NCI-H1930 (cell line): ENCODE measurements at regions not wholly inside any gene's neighbourhood (a gene's known extent, or its start where the extent isn't known, plus 50 kb on each side); places are given as distances from the start of the nearest gene placed in this dataset.

Experiments used
- DNase-seq, 2 experiments: peaks; one replicate each; lab custom pipeline; 2025; lab: John Stamatoyannopoulos, UW

DNA sequence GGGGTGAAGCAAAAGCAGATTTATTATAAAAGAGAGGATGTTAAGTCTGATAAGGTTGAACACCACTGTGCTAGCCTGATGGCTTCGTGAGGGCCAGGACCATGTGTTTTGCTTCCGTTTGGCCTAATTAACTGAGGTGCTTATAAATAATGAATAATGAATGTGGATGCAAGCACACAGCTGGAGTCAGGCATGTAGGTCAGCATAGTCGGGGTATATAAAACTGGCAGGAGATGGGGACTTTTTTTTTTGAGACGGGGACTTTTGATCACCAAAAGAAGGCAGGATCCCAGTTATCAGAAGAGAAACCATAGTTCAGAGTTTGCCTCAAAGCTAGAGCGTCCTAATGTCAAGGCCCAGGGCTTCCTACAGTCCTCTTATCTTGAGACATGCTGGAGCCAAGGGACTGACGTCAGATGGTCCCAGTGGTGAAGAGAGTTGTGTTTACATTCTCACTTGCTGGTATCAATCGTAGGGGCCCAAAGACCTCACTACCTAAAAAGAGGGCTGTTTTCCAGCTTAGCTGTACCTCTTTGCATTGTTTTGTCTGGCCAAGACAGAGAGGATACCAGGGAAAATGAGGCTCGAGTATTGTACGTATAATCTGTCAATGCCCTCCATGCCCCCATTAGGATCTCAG is 50.4 kb downstream of the RTL9 start:
- no peak for DNase-seq

DNA sequence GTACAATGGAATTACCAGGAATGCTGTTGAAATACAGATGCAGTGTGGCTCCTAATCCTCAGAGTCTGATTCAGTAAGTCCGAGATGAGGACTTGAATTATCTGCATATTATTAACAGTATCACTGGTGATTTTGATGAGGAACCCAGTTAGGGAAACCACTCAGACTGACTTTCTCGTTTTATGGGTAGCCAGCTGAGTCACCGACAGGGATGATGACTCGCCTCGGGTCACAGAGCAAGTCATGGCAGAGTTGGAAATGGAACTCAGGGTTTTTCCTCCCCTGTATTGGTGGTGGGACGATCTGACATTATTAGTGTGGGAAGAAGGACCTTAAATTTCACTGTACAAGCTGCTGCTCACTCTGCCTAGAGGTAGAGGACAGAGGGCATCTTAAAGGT is 51.3 kb downstream of the RTL9 start:
- no peak for DNase-seq

DNA sequence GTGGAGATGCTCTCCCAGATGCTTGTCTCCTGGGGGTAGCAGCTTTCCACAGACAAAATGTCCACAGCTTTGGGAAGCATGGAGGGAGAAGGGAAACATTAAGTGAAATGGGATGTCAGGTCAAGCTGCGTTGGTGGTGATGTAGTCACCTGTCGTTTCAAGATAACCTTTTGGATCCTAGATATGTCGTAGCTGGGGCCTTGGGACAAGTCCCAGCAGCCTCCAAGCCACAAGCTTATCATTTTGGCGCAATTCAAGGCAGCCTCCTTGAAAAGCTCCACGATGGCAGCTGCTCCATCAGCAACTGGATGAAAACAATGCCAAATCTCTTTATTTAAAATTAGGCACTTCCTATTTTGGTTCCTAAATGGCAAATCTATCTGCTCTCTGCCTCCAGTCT is 52.0 kb downstream of the RTL9 start:
- no peak for DNase-seq

DNA sequence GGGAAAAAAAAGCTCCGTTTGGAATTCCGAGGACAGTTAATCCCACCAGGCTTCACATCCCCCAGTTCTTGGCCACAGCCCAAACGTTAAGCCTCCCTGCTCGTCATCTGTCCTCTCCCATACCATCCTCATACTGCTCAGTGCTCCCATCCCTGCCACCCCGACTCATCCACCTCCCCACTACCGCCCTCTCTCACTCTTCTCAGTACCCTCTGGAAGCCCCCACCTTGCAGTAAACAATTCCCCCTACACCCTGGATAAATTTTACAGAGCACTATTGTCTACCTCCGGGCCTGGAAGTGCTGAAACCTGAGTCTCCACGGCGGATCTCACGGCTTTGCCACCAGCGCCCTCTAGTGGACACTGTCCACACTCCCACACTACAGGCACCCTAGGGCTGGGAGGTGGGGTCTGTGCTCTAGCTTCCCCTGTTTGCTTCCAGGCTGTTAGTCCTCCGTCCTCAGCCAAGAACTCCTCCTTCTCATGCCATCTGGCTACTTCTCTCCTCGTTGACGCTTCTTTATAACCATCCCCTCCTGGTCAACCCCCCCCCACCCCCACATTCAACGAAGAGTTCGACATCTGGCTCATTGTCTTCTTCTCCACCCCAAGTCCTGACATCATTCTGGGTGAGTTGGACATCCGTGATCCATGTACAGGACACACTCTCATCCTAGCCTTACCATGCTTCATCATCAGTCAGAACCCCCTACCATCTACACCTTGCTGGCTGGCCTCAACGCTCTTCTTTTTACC is 54.5 kb downstream of the RTL9 start:
- DNase-seq: peak; percentile 42 to 61

DNA sequence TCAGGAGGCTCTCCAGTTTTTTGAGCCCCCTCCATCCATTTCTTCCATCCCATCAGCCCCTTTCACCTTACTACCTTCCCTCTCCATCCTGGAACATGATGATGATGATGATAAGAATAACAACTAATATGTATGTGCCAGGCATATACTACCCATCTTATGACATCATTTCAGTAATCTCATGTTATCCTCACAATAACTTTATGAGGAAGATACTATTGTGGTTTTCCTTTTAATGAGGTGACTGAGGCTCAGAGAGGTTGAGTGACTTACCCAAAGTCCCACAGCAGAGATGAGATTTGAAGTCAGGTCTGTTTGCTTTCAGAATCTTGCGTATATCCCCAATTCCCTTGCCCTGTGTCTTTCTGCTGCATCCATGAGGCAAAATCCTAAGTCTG is 55.1 kb downstream of the RTL9 start:
- no peak for DNase-seq

DNA sequence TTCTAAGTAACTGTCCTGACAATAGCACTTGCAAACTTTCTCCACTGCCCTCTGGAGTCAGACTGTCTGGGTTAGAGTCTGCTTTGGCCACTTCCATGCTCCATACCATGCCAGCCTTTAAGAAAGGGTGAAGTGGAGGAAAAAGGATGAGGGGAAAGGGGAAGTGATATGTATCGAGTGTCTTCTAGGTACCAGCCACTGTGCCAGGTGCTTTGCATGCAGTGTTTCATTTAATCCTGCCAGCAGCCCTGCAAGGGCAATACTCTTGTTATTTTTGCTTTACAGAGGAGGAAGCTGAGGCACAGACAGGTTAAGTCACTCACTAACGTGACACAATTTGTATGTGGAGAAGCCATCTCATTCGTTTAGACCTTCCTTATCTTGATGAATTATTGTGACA is 55.6 kb downstream of the RTL9 start:
- DNase-seq: no peak

DNA sequence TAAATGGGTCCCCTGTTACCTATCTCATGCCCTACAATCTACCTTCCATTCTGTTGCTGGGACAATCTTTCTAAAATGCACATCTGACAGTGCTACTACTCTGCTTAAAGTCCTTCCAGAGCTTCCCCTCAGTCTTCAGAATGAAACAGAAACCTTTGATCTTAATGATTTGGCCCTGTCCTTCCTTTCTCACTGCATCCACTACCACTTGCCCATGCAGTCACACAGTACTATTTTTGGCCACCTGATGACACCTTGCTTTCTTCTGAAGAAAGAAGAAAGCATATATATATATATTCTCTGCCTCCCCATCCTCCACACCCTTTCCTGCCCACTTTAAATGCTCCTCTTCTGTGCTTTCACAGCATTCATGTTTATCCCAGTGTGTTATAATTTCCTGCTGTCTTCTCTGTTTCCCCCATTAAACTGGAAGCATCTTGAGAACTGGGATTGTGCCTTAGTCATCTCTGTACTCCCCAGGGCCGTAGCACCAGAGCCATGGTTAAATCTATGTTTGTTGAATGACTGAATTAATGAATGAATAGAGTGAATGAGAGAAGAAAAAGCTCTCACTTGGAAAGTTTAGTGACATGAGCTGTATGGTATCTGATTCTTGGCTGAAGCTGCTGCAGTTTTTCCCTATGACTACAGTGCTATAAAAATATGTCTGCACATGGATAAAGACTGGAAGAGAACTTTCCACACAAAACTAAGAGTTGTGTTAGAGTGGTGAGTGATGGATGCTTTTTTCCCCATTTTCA is 56.2 kb downstream of the RTL9 start:
- DNase-seq: no peak

DNA sequence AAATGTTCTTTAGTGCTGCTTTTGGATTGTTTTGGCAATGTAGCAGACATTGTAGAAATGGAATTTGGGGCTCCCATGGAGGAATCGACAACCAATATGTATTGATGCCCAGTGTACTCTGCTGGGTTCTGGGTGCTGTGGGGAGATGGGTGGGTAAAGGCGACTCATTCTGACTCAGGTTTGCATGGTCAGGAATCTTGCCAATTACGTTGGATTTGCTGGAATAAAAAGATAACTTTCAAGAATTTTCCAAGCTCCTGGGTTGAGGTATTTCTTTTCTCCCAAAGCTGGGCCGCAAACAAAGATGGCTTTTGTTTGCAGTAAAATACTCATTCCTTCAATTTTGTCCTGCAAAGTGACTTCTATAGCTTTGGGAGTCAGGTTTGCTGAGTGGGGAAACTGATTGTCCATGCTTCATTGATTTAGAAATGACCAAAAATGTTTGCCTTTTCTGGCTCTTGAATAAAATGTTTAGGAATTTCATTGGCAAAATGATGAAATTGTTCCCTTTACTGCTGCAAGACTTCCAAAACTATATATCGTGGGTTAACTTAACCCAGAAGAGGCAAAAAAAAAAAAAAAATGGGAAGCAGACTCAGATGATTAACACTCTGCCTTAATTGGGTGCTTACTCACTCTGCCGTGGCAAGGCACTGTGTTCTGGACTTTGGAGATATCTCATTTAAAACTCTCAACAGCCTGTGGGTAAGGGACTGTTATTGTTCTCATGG is 57.0 kb downstream of the RTL9 start:
- DNase-seq: no peak

DNA sequence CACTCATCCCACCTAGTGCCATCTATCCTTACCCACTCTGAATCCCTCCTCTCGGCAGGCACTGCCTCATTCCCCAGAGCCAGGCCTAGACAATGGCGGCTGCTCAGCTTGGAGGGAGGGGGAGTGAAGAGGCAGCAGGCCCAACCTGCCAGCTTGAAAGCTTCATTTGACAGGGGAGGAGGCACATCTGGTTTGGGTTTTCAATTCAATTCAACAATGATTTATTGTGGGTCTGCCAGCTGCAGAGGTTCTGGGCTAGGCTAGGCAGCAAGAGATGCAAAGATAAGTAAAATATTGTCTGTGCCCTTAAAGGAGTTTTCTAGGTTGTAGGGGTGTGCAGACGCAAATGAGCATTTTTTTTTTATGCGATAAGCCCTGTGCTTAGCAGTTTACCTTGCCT is 58.5 kb downstream of the RTL9 start:
- DNase-seq: no peak

DNA sequence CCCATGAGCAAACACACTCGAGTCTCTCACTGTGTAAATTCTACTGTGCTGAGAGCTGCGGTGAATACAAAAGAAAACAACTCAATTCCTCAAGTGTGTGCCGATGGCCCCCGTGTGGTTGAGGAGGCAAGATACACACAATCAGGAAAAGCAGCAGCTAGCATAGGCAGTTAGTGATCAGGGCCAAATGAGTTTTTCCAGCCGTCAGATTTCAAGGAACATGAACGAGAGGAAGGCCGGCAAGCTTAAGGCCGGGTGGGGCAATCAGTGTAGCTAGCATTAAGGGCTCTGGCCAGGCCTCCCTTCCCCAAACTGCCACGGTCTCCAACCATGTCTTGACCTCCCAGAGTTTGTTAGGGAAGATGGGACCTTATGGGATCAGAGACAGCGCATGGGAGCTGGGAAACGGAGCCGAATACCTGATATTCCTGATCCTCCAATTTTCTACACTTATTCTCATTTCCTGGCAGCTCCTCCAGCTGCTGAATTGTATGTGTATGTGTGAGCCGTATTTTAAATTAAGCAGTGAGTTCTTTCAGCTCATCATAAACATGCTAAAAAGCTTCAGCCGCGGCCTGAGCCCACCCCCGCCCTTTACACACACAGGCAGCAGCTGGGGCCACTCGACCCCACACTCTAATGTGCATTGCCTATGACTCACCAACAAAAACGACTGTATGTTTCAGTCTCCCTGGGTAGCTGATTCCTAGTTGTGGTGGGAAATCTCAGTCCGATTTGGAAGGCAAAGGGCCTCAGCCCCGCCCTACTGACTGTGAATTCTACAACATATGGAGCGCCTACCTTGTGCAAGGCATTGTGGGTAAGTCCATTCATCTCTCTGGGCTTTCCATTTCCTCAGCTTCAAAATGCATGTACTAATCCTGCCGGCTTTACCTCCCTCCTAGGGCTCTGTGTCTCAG is 59.9 kb downstream of the RTL9 start:
- DNase-seq: no peak

DNA sequence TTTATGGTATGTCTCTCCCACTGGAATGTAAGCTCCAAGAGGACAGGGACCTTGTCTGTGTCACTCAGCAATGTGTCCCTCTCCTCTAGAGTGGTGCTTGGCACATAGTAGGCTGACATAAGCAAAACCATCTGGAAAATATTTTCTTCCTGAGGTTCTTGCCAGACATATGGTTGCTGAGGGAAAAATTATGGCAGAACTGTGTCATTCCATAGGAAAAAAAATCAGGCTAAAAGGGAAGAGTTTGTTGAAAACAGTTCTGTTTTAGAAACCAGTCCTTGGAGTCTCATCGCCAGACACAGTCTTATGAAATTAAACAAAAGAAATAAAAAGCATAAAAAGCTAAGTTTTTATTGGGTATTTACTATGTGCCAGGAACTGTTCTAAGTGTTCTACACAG is 60.9 kb downstream of the RTL9 start:
- no peak for DNase-seq

DNA sequence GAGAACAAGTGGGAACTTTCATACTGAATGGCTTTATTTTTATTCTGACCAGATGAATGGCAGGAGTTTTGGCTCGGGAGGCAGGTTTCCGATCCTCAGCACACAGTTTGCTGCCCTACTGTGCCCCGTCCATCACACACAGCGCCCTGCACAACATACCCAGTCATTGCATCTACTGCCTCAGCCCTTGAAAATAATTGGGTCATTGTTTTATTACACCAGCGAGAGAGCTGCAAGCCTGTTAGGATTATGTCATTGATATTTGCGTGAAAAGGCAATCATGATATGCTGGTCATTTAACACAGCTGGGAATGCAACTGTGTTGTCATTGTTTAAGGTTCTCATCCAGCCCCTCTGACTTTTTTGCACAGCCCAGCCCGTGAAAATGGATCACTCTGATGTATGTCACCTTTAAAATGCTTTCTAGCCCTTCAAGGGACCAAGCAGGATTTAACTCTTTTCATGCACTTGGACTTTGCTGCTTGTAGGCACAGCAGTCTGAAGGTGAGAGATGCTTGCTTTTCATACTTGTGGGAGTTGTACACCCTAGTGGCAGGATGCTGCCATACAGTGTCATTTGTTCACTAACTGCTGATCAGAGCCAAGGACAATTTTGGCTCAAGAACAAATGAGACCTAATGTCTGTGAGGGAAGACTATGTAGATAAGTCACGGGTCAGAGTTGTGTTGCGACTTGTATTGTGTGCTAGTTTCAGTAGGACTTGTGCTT is 62.3 kb downstream of the RTL9 start:
- DNase-seq: no peak

DNA sequence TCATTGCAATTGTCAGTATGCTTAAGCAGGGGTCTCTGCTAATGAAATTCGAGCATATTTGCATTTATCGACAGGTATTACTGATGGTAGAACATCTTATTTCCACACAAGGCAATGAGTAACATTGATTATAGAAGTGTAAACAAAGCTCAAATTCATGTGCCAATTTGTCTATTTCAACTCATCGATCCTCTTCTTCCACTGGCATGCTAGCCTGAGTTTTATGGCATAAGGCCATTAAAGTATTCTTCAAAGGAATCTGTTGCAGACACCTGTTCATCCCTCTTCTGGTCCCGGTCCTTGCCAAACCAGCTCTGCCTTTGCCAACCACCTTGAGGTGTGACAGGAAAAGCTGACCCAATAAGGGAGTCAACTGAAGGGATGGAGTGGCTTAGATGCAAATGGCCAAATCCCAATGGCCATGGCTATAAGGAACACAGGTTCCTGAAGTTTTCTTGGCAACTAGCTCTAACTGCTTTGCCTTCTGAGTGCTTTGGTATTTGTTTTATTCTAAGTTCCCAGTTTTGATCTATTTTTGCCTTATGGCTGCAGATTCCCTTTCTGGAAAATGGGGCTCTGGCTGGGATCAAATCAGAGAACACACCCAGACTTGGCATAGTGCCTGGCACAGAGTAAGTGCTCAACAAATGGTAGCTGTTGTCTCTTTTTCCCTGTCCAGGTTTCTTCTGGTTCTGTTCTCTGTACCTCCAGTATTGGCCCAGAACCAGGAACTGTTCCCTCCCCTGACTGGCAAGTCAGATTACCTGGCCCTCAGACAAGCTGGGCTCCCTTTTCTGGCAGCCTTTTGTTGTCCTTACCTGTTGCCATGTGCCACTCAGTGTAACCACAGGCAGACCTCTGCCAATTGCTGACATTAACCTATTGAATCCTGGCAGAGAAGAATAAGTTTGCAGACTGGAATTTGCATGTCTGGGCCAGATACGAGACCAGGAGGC is 63.1 kb downstream of the RTL9 start:
- no peak for DNase-seq

DNA sequence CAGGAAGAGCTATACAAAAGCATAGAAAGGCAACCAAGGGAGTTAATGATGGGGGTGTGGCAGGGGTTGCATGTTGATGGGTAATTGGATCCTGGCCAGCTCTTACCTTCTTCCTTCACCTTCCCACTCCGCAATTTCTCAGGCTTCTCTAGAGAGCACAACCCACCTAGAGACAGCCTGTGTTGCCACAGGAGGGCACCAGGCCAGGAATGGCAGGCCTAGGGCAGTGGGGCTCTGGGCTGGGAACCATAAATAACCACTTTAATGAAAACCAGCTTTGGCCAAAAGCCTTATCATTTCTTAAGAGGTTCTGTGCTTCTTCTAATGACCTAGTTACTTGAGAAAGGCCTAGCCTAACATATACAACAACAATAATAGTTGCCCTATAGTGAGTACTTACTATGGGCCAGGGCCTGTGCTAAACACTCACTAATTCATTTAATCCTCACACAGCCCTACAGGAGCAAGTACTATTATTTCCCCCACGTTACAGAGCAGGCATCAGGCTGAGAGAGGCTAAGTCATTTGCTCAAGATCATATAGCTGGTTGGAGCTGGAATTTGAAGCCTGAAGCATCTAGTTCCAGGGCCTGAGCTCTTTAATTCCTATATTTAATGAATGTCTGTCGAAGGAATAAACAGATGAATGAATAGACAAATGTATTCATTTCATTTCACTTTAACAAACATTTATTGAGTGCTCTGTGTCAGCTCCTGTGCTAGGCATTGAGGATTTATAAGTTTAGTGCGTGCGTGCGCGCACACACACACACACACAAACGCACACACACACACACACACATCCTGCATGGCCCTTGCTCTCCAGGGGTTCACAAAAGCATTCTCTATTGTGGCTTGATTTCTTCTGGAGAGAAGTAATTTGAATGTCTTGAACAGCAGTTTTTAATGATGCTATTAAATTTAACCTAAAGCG is 66.8 kb downstream of the RTL9 start:
- DNase-seq: no peak

DNA sequence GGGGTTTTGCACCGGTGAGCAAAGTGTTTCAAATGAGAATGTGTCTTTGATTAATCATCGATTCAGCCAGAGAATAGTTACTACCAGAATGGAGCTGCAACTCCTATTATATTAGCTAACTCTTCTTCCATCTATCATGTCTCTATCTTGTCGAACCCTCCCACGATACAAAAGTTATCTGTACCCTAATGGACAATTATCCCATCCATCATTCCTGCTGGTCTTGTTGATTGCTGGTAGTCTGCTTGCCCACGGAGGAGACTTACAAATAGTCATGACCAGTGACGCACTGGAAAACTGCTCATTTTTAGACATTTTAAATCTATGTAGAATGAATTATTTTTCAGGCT is 67.5 kb downstream of the RTL9 start:
- DNase-seq: no peak

DNA sequence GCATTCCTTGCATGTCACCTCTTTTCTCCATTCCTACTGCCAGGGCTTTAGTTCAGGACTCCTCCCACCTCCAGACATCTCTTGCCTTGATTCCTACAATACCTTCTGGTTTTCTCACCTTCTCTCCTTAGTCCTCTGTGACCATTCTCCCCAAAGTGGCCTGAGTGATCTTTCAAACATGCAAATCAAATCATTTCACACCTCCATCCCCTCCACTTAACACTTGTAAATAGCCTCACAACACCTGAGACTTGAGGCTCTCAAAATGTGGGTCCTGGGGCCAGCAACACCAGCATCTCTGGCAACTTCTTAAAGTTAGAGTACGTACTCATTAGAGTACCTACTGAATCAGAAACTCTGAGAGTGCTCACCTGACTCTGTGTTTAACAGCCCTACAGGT is 68.4 kb downstream of the RTL9 start:
- DNase-seq: no peak

DNA sequence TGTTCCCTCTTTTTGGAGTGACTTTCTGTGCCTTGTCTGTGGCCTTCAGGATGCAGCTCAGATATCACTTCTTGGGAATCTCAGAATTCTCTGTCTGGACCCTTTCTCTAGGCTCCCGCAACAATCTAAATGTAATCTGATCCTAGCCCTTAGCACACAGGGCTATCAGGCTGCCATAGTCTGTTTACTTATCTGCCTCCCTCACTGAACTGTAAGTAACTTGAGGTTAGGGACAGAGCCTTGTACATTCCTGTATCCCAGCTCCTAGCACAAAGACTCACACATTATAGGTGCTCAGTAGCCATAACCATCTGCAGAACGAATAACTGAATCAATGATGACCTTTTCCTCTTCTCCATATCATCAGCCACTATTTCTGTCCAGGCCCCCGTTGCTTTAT is 69.5 kb downstream of the RTL9 start:
- DNase-seq: no peak

DNA sequence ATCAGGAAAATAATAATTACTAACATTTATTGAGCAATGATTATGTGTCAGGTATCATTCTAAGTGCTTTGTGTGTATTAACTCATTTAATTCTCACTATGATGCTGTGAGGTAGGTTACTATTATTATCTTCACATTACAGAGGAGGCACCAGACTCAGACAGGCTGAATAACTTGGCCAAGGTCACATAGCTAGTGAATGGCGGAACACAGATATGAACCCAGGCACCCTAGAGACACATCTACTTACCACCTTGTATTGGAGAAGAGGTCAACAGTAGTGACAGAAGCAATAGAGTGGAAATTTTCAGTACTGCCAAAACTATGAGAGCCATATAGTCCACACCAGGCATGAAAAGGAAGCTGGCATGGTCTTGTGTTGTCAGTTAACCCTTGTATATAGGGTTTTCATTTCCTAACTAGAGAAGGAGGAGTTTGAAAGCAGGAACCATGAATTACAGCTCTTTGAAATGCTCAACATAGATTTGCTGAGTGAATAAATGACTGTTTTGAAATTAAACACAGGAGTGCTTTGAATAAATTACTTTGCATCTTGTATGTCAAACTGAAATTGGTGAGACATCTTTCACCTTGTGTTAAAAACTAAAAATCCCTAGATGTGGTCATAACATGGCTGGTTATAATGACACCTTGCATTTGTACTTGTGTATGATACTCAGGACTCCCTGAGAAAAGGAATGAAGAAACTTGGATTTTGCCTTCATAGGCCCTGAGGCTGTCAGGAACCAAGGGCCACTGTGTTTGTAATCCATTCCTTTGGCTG is 71.8 kb downstream of the RTL9 start:
- DNase-seq: no peak
